Suprapubic skin (tissue), 4 donors: ENCODE measurements at regions not wholly inside any gene's neighbourhood (a gene's known extent, or its start where the extent isn't known, plus 50 kb on each side); places are given as distances from the start of the nearest gene placed in this dataset.

Experiments used
- DNase-seq, 2 donors: peaks; one replicate each; pipeline ENCODE4 v3.0.0-alpha.2; 2019; ENCODE audit warnings: low spot score in 2 of 2
- H3K27ac ChIP-seq: fragments of 200-600 bp; sonication (generic); one replicate; pipeline ENCODE4 v1.5.1; 2019
- H3K27me3 ChIP-seq: fragments of 200-600 bp; sonication (generic); one replicate; pipeline ENCODE4 v1.5.1; 2019
- H3K36me3 ChIP-seq: fragments of 200-600 bp; sonication (generic); one replicate; pipeline ENCODE4 v1.5.1; 2019
- H3K4me1 ChIP-seq: fragments of 200-600 bp; sonication (generic); one replicate; pipeline ENCODE4 v1.5.1; 2019
- H3K4me3 ChIP-seq: fragments of 200-600 bp; sonication (generic); one replicate; pipeline ENCODE4 v1.5.1; 2019; ENCODE audit warnings: mild to moderate bottlenecking
- H3K9me3 ChIP-seq: fragments of 200-600 bp; sonication (generic); one replicate; pipeline ENCODE4 v1.5.1; 2019
- CTCF ChIP-seq, 2 donors: fragments of 200-600 bp in 1 of 2; fragments of 450-650 bp in 1 of 2; sonication (generic) in 1 of 2; IDR thresholded peaks; one replicate each; pipeline ENCODE4 v1.5.1; 2016 to 2019; ENCODE audit warnings: antibody characterized with exemption in 2 of 2, mild to moderate bottlenecking in 1 of 2, moderate library complexity in 1 of 2
- EP300 ChIP-seq: sonication (generic); formaldehyde crosslinking; IDR thresholded peaks from one replicate; pipeline ENCODE4 v1.6.1; 2017; ENCODE audit warnings: antibody characterized with exemption
- POLR2A ChIP-seq, 2 donors: fragments of 450-650 bp; IDR thresholded peaks; one replicate each; pipeline ENCODE4 v1.6.1; 2017; ENCODE audit warnings: antibody characterized with exemption in 2 of 2, mild to moderate bottlenecking in 2 of 2, moderate library complexity in 2 of 2
- POLR2AphosphoS5 ChIP-seq, 3 donors: sonication (generic); formaldehyde crosslinking; IDR thresholded peaks; one replicate each; pipeline ENCODE4 v1.6.1; 2017; ENCODE audit warnings: antibody characterized with exemption in 3 of 3
- WGBS: methylation state at CpG from one replicate; pipeline ENCODE4 v1.1.5; 2018; 5-methylcytosine and 5-hydroxymethylcytosine counted together

GRCh38 chr6:30832864-30833263, 51.5 kb upstream of the DDR1 start:
- no peaks in the 10 kb centered on the region for H3K36me3 ChIP-seq
- no peak overlapping the region for H3K27ac ChIP-seq
- 82% methylated on average over 5 of the region's 5 CpGs for WGBS
- TF ChIP-seq POLR2AphosphoS5 (IDR thresholded peaks at IDR 0.05) (no peak), CTCF (IDR thresholded peaks at IDR 0.05) (no peak), POLR2A (IDR thresholded peaks at IDR 0.05) (no peak), EP300 (no peak)
- no peaks in the 10 kb centered on the region for H3K27me3 ChIP-seq
- H3K9me3 ChIP-seq = no peaks in the 10 kb centered on the region
- DNase-seq = no peak
- H3K4me1 ChIP-seq = peaks cover 12% of the 10 kb centered on the region
- H3K4me3 ChIP-seq = no peak overlapping the region

GRCh38 chr6:30830438-30830837, 53.9 kb upstream of the DDR1 start:
- no peaks in the 10 kb centered on the region for H3K27me3 ChIP-seq
- TF ChIP-seq EP300 = no peak
- TF ChIP-seq CTCF (IDR thresholded peaks at IDR 0.05) = no peak
- TF ChIP-seq POLR2AphosphoS5 (IDR thresholded peaks at IDR 0.05) = no peak
- TF ChIP-seq POLR2A (IDR thresholded peaks at IDR 0.05) = no peak
- peak overlapping the region; percentile 8 for H3K4me3 ChIP-seq
- H3K9me3 ChIP-seq = no peaks in the 10 kb centered on the region
- H3K27ac ChIP-seq = no peak overlapping the region
- WGBS = 49% methylated on average over 3 of the region's 3 CpGs
- peaks cover 24% of the 10 kb centered on the region for H3K4me1 ChIP-seq
- H3K36me3 ChIP-seq = no peaks in the 10 kb centered on the region
- DNase-seq = no peak

- Histone ChIP-seq H3K27me3 (no peaks in the 10 kb centered on the region), H3K27ac (no peak overlapping the region), H3K36me3 (no peaks in the 10 kb centered on the region), H3K9me3 (no peaks in the 10 kb centered on the region), H3K4me3 (peak overlapping the region; percentile 8), H3K4me1 (peaks cover 24% of the 10 kb centered on the region)
- DNase-seq = no peak
- WGBS = 74% methylated on average over 6 of the region's 6 CpGs
- TF ChIP-seq EP300 (no peak), POLR2A (IDR thresholded peaks at IDR 0.05) (no peak), POLR2AphosphoS5 (IDR thresholded peaks at IDR 0.05) (no peak), CTCF (IDR thresholded peaks at IDR 0.05) (no peak)
These were observed 54.6 kb upstream of the DDR1 start for GRCh38 chr6:30829639-30830255.

GRCh38 chr6:30829033-30829432, 55.3 kb upstream of the DDR1 start:
- Histone ChIP-seq H3K27ac (peak overlapping the region; percentile 14), H3K9me3 (no peaks in the 10 kb centered on the region), H3K27me3 (no peaks in the 10 kb centered on the region), H3K4me3 (no peak overlapping the region), H3K4me1 (peaks cover 24% of the 10 kb centered on the region), H3K36me3 (no peaks in the 10 kb centered on the region)
- WGBS = 92% methylated on average over 4 of the region's 4 CpGs
- no peak for TF ChIP-seq EP300
- no peak for TF ChIP-seq CTCF (IDR thresholded peaks at IDR 0.05)
- no peak for TF ChIP-seq POLR2AphosphoS5 (IDR thresholded peaks at IDR 0.05)
- TF ChIP-seq POLR2A (IDR thresholded peaks at IDR 0.05) = no peak
- DNase-seq = no peak

GRCh38 chr6:30828027-30828962, 56.0 kb upstream of the DDR1 start:
- TF ChIP-seq POLR2AphosphoS5 (IDR thresholded peaks at IDR 0.05) = peak in 2 of 3 donors; percentile 71 to 82
- TF ChIP-seq POLR2A (IDR thresholded peaks at IDR 0.05) = no peak
- peak; percentile 88 to 95 for TF ChIP-seq CTCF (IDR thresholded peaks at IDR 0.05)
- H3K36me3 ChIP-seq = no peaks in the 10 kb centered on the region
- WGBS = 22% methylated on average over 9 of the region's 12 CpGs
- H3K4me3 ChIP-seq = no peak overlapping the region
- H3K27ac ChIP-seq = peak overlapping the region; percentile 39
- DNase-seq = peak; percentile 93 to 95
- peaks cover 24% of the 10 kb centered on the region for H3K4me1 ChIP-seq
- H3K9me3 ChIP-seq = no peaks in the 10 kb centered on the region
- H3K27me3 ChIP-seq = no peaks in the 10 kb centered on the region
